ENCODE measurements at regions not wholly inside any gene's neighbourhood (a gene's known extent, or its start where the extent isn't known, plus 50 kb on each side); places are given as distances from the start of the nearest gene placed in this dataset.

- TF ChIP-seq CTCF (IDR thresholded peaks at IDR 0.05) (no peak), POLR2AphosphoS5 (IDR thresholded peaks at IDR 0.05) (no peak), POLR2A (IDR thresholded peaks at IDR 0.05) (no peak), EP300 (IDR thresholded peaks at IDR 0.05) (no peak)
Observed at GRCh38 chr5:6096101-6096500, 282.2 kb downstream of the MED10 start.

Data from gastroesophageal sphincter (tissue), 3 donors.